ENCODE measurements at regions not wholly inside any gene's neighbourhood (a gene's known extent, or its start where the extent isn't known, plus 50 kb on each side); places are given as distances from the start of the nearest gene placed in this dataset.
A peak's percentile ranks its signal among the peaks of the same experiment; 100 is the strongest.

DNA sequence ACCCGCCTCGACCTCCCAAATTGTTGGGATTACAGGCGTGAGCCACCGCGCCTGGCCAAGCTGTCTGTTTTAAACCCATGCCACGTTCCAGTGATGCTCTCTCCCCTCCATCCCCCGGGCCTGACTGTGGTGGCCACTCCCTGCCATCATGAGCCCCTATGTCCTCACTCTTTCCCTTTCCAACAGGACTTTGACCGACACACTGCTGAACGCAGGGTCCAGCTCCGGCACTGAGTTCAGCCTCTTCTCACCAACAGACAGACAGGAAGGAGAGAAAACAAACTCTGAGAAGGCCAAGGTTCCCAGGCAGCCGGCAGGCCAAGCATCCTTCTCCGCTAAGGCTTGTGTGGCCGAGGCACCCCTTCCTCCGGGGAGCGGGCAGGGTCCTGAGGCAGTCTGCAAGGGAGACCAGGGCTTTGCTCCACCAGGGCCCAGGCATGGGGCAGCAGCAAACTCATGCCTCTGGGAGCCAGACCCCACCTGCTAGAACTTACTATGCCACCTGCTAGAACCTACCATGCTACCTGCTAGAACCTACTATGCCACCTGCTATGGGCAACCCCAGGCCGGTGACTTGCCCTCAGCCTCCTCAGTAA is 152.7 kb downstream of the CRYBB2 start:
- ChIA-PET CTCF (interaction anchor here (1.0 kb wide), 1 partner anchor 91 kb away, joined by 3 read pairs; no protein-coding TSS in a partner anchor), POLR2A (ENCODE audit: unreplicated experiment) (no interaction called here)
- Histone ChIP-seq H2BK20ac (ENCODE audit: low read depth, low read length) (no peak overlapping the region), H3K36me3 (ENCODE audit: control insufficient read depth, insufficient read depth, low read length) (peaks cover 21% of the 10 kb centered on the region), H3K4ac (ENCODE audit: low read depth, low read length) (no peak overlapping the region), H3K56ac (ENCODE audit: extremely low read depth, insufficient read depth, low read length) (no peak overlapping the region), H2BK120ac (ENCODE audit: low read depth, low read length) (no peak overlapping the region), H3K79me1 (ENCODE audit: low read depth in 1 of 2, low read length in 2 of 2) (peaks cover 6 to 25% of the 10 kb centered on the region in 2 experiments), H3K23ac (ENCODE audit: low read depth, low read length) (no peak overlapping the region), H3K14ac (replicated peaks; ENCODE audit: low read depth, low read length) (no peak overlapping the region), H4K20me1 (ENCODE audit: insufficient read depth, low read length) (peaks cover 14% of the 10 kb centered on the region), H3K18ac (ENCODE audit: low read depth, low read length) (no peak overlapping the region), H3K4me1 (ENCODE audit: control insufficient read depth, insufficient read depth, low read length) (peaks cover 4% of the 10 kb centered on the region; the same call in 1 of the 2 replicates), H2AFZ (replicated peaks; ENCODE audit: low read length, poor library complexity) (no peak overlapping the region), H2AK9ac (replicated peaks; ENCODE audit: low read depth, low read length, poor library complexity) (peak overlapping the region; percentile 1), H4K5ac (ENCODE audit: low read depth, low read length) (no peak overlapping the region), H4K91ac (ENCODE audit: insufficient read depth, low read depth, low read length) (no peak overlapping the region), H3K9me1 (ENCODE audit: insufficient read depth, low read length) (peaks cover 10% of the 10 kb centered on the region; the same call in 1 of the 2 replicates), H2BK15ac (ENCODE audit: low read depth, low read length) (no peak overlapping the region), H2AK5ac (ENCODE audit: low read depth, low read length) (no peak overlapping the region), H3K27ac (ENCODE audit: insufficient read depth, low read length) (no peak overlapping the region), H3K4me2 (ENCODE audit: low read depth, low read length) (no peak overlapping the region), H3K4me3 (ENCODE audit: insufficient read depth, low read depth, low read length) (no peak overlapping the region), H4K8ac (ENCODE audit: low read depth in 2 of 2, low read length in 2 of 2) (no peak overlapping the region), H3K27me3 (ENCODE audit: control insufficient read depth, insufficient read depth, low read length) (no peaks in the 10 kb centered on the region), H3K9ac (ENCODE audit: low read depth, low read length) (no peak overlapping the region), H2BK5ac (ENCODE audit: low read depth, low read length, poor library complexity, severe bottlenecking) (no peak overlapping the region), H3K9me3 (ENCODE audit: control insufficient read depth, insufficient read depth, low read length) (no peaks in the 10 kb centered on the region)
- ATAC-seq (ENCODE audit: low read depth) (no peak), DNase-seq (no peak)
- in situ Hi-C loops (cut with MboI; ENCODE audit: low sequenced_read_pairs), result no loop called here
- no peak for TF ChIP-seq RCOR1 (IDR thresholded peaks at IDR 0.05; ENCODE audit: insufficient replicate concordance, low read length)
- no peak for TF ChIP-seq MXI1 (IDR thresholded peaks at IDR 0.05; ENCODE audit: borderline replicate concordance, low read depth, low read length)
- TF ChIP-seq, protein P1, sequence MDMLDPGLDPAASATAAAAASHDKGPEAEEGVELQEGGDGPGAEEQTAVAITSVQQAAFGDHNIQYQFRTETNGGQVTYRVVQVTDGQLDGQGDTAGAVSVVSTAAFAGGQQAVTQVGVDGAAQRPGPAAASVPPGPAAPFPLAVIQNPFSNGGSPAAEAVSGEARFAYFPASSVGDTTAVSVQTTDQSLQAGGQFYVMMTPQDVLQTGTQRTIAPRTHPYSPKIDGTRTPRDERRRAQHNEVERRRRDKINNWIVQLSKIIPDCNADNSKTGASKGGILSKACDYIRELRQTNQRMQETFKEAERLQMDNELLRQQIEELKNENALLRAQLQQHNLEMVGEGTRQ (IDR thresholded peaks at IDR 0.05; ENCODE audit: low read depth, low read length), result no peak
- no peak for TF ChIP-seq CHD1 (IDR thresholded peaks at IDR 0.05; ENCODE audit: low read depth, low read length)
- no peak for TF ChIP-seq RAD21 (IDR thresholded peaks at IDR 0.05; ENCODE audit: low read length)
- TF ChIP-seq MAFK (IDR thresholded peaks at IDR 0.05; ENCODE audit: low read depth, low read length), result no peak
- TF ChIP-seq SMC3 (IDR thresholded peaks at IDR 0.05; ENCODE audit: low read depth, low read length), result no peak
- no peak for TF ChIP-seq BHLHE40 (IDR thresholded peaks at IDR 0.05; ENCODE audit: low read depth, low read length)
- no peak for TF ChIP-seq CEBPB (IDR thresholded peaks at IDR 0.05; ENCODE audit: low read depth, low read length)
- no peak for TF ChIP-seq FOS (IDR thresholded peaks at IDR 0.05; ENCODE audit: low read depth, low read length)
- TF ChIP-seq NFE2L2 (IDR thresholded peaks at IDR 0.05; ENCODE audit: low read depth, low read length), result no peak
- WGBS, 2 experiments (ENCODE audit: extremely low coverage in 2 of 2, insufficient read length in 1 of 2), result 94% methylated on average over 16 of the region's 16 CpGs; no CpG with 5 or more reads in 1 of the 2 experiments
- BruUV-seq (replicated peaks), result no TSS peak
- intact Hi-C loops (cut with micrococcal nuclease), result no loop called here
- dilution Hi-C loops (cut with HindIII; ENCODE audit: low sequenced_read_pairs, unreplicated experiment), result no loop called here

All from IMR-90 (cell line).